Chondrocyte (in vitro differentiated cells): ENCODE measurements at regions not wholly inside any gene's neighbourhood (a gene's known extent, or its start where the extent isn't known, plus 50 kb on each side); places are given as distances from the start of the nearest gene placed in this dataset.

Experiments used
- DNase-seq: peaks from one replicate; pipeline ENCODE4 v3.0.0; 2021; ENCODE audit warnings: mixed read lengths, low spot score
- H3K27ac Mint-ChIP-seq: one replicate; pipeline ENCODE4 v1.8.0; 2021; ENCODE audit warnings: mild to moderate bottlenecking, moderate library complexity, mixed read lengths; ENCODE audit not compliant: unreplicated experiment
- H3K27me3 Mint-ChIP-seq: 2 replicates; pipeline ENCODE4 v1.8.0; 2021; ENCODE audit warnings: low read depth, mixed read lengths
- H3K36me3 Mint-ChIP-seq: 2 replicates; pipeline ENCODE4 v1.8.0; 2021; ENCODE audit warnings: low read depth, mixed read lengths
- H3K4me1 Mint-ChIP-seq: 2 replicates; pipeline ENCODE4 v1.8.0; 2021; ENCODE audit warnings: low read depth, mild to moderate bottlenecking, mixed read lengths
- H3K4me3 Mint-ChIP-seq: one replicate; pipeline ENCODE4 v1.8.0; 2021; ENCODE audit warnings: mild to moderate bottlenecking, moderate library complexity, mixed read lengths; ENCODE audit not compliant: unreplicated experiment
- H3K9me3 Mint-ChIP-seq: 2 replicates; pipeline ENCODE4 v1.8.0; 2021; ENCODE audit warnings: low read depth, mixed read lengths
- TF ChIP-seq, protein P1 (sequence below): fragments of 200-600 bp; sonication (generic); IDR thresholded peaks from 2 replicates; pipeline ENCODE4 v1.5.0; 2021; ENCODE audit warnings: antibody characterized with exemption, mild to moderate bottlenecking, moderate library complexity

DNA sequence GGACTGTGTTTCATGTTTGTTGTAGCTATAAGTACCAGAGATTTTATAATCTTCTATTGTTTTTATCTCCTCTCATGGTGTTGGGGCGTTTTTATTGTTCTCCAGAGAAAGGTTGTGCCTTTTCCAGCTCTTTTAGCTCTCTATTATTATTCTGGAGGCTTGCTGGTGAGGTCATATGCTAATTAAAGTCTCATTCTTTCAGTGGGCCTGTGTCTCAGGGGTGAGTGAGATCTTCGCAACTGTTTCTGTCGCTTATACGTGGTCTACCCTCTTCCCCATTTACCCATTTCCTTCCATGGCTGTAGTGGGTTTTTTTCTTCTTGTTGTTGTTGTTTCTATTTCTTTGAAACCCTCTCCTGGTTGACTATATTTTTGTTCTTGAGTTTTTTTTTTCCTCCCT lies 584.9 kb downstream of the TMEM182 start:
- Mint-ChIP-seq H3K27me3 (no peaks in the 10 kb centered on the region), H3K4me1 (no peaks in the 10 kb centered on the region), H3K9me3 (peaks cover 24% of the 10 kb centered on the region), H3K36me3 (peaks cover 2% of the 10 kb centered on the region), H3K4me3 (no peak overlapping the region), H3K27ac (no peak overlapping the region)
- no peak for DNase-seq
- TF ChIP-seq, protein P1, sequence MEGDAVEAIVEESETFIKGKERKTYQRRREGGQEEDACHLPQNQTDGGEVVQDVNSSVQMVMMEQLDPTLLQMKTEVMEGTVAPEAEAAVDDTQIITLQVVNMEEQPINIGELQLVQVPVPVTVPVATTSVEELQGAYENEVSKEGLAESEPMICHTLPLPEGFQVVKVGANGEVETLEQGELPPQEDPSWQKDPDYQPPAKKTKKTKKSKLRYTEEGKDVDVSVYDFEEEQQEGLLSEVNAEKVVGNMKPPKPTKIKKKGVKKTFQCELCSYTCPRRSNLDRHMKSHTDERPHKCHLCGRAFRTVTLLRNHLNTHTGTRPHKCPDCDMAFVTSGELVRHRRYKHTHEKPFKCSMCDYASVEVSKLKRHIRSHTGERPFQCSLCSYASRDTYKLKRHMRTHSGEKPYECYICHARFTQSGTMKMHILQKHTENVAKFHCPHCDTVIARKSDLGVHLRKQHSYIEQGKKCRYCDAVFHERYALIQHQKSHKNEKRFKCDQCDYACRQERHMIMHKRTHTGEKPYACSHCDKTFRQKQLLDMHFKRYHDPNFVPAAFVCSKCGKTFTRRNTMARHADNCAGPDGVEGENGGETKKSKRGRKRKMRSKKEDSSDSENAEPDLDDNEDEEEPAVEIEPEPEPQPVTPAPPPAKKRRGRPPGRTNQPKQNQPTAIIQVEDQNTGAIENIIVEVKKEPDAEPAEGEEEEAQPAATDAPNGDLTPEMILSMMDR: no peak

DNA sequence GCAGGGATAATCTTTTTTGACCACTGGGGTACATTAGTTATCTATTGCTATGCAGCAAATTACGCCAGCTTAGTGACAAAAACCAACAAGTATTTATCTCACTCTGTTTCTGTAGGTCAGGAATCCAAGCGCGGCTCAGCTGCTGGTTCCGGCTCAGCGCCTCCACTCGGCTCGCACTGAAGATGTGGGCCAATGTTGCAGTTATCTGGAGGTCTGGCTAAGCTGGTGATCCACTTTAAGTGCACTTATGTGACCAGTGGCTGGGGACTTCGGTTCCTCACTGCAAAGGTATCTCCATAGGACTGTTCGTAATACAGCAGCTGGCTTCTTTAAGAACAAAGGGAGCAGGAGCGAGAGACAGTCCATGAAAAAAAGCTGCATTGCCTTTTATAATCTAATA lies 591.9 kb downstream of the TMEM182 start:
- Mint-ChIP-seq H3K36me3 (no peaks in the 10 kb centered on the region), H3K4me3 (no peak overlapping the region), H3K9me3 (peaks cover 2% of the 10 kb centered on the region), H3K27me3 (no peaks in the 10 kb centered on the region), H3K27ac (no peak overlapping the region), H3K4me1 (no peaks in the 10 kb centered on the region)
- TF ChIP-seq, protein P1: no peak
- DNase-seq: no peak

DNA sequence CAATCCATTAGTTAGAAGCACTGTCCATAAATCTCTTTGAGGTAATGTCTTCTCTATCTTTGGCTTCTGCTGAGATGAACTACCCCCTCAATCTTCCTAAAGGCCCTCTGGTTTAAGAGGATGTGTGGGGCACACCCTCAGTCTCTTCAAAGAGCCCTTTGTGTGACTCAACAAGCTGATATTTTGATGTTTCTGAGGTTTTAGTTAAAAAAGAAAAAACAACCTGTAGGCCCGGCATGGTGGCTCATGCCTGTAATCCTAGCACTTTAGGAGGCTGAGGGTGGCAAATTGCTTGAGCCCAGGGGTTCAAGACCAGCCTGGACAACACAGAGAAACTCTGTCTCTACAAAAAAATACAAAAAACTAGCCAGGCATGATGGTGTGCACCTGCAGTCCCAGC lies 593.5 kb downstream of the TMEM182 start:
- no peaks in the 10 kb centered on the region for H3K36me3 Mint-ChIP-seq
- no peak overlapping the region for H3K4me3 Mint-ChIP-seq
- H3K9me3 Mint-ChIP-seq: peaks cover 2% of the 10 kb centered on the region
- no peak for DNase-seq
- H3K27ac Mint-ChIP-seq: no peak overlapping the region
- no peaks in the 10 kb centered on the region for H3K4me1 Mint-ChIP-seq
- H3K27me3 Mint-ChIP-seq: no peaks in the 10 kb centered on the region
- TF ChIP-seq, protein P1: no peak

DNA sequence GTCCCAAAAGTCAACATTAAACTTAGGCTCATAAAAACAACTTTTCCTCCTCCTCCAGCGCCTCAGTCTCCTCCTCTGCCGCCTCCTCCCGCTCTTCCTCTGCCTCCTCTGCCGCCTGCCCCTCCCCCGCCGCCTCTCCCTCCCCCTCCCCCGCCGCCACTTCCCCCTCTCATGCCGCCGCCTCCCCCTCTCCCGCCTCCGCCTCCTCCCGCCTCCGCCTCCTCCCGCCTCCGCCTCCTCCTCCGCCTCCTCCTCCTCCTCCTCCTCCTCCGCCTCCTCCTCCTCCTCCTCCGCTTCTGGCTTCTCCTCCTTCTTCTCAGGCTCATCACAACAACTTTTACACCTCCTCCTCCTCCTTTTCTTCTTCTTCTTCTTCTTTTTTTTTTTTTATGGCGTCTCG lies 599.9 kb downstream of the TMEM182 start:
- no peaks in the 10 kb centered on the region for H3K36me3 Mint-ChIP-seq
- TF ChIP-seq, protein P1: no peak
- no peaks in the 10 kb centered on the region for H3K4me1 Mint-ChIP-seq
- H3K9me3 Mint-ChIP-seq: peaks cover 2% of the 10 kb centered on the region
- no peak overlapping the region for H3K4me3 Mint-ChIP-seq
- no peak overlapping the region for H3K27ac Mint-ChIP-seq
- DNase-seq: no peak
- no peaks in the 10 kb centered on the region for H3K27me3 Mint-ChIP-seq

DNA sequence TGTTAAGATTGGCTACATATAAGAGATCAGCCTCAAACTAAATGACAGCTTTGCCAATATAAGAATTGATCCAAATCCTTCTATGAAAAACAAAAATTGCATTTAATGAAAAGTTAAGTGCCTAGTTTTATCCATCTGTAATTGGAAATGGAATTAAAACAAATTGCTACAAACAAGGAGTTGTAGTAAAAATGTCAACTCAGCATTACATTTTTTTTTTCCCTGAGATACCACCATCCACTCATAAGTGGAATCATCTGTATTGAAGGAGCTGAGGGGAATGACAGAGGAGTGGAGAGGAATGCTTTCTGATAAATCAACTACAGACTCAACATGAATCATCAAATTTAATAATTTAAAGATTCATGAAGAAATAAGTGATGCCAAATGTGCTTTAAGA lies 601.8 kb downstream of the TMEM182 start:
- no peaks in the 10 kb centered on the region for H3K36me3 Mint-ChIP-seq
- DNase-seq: no peak
- no peaks in the 10 kb centered on the region for H3K9me3 Mint-ChIP-seq
- H3K4me3 Mint-ChIP-seq: no peak overlapping the region
- no peaks in the 10 kb centered on the region for H3K27me3 Mint-ChIP-seq
- H3K4me1 Mint-ChIP-seq: no peaks in the 10 kb centered on the region
- no peak overlapping the region for H3K27ac Mint-ChIP-seq
- TF ChIP-seq, protein P1: no peak
